ENCODE measurements at regions not wholly inside any gene's neighbourhood (a gene's known extent, or its start where the extent isn't known, plus 50 kb on each side); places are given as distances from the start of the nearest gene placed in this dataset.
A peak's percentile ranks its signal among the peaks of the same experiment; 100 is the strongest.

DNA sequence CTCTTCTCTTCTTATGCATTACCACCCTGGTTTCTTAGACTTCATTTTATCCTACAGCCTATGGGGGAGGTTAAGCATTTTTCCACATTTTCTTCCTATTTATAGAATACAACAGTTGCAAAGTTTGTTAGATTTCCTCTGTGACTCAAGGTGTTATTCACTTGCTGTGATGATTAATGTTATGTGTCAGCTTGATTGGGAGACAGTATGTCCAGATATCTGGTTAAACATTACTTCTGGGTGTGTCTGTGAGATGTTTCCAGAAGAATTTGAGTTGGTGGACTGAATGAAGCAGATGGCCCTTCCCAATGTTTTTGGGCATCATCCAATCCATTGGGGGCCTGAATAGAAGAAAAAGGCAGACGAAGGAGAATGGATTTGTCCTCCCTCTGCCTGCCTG lies 131.3 kb downstream of the C6orf118 start:
- Histone ChIP-seq H3K9me3 (ENCODE audit: control insufficient read depth, low read depth, low read length) (no peaks in the 10 kb centered on the region), H3K4me3 (ENCODE audit: control insufficient read depth in 2 of 3, extremely low read depth in 1 of 3, insufficient read depth in 2 of 3, low read depth in 1 of 3, low read length in 3 of 3) (no peak overlapping the region), H3K79me2 (ENCODE audit: control insufficient read depth, insufficient read depth, low read length) (no peaks in the 10 kb centered on the region), H2AFZ (ENCODE audit: control insufficient read depth, low read length) (no peak overlapping the region), H4K20me1 (ENCODE audit: control insufficient read depth, extremely low read depth, insufficient read depth, low read length) (no peaks in the 10 kb centered on the region), H3K27ac (ENCODE audit: control insufficient read depth, insufficient read depth, low read length) (peak overlapping the region; percentile 31), H3K9ac (ENCODE audit: control insufficient read depth, extremely low read depth, insufficient read depth, low read length) (no peak overlapping the region), H3K27me3 (ENCODE audit: control insufficient read depth, extremely low read depth, insufficient read depth, low read length) (no peaks in the 10 kb centered on the region), H3K9me1 (ENCODE audit: control insufficient read depth, extremely low read depth, insufficient read depth, low read length) (no peaks in the 10 kb centered on the region), H3K4me2 (ENCODE audit: control insufficient read depth, extremely low read depth, insufficient read depth, low read depth, low read length) (no peak overlapping the region), H3K36me3 (ENCODE audit: control insufficient read depth in 2 of 2, extremely low read depth in 1 of 2, insufficient read depth in 2 of 2, low read length in 2 of 2) (no peaks in the 10 kb centered on the region), H3K4me1 (ENCODE audit: control insufficient read depth, extremely low read depth, insufficient read depth, low read length) (no peaks in the 10 kb centered on the region)
- DNase-seq (ENCODE audit: low read depth, low spot score), result no peak
- FAIRE-seq, result no peak
- TF ChIP-seq EZH2 (IDR thresholded peaks at IDR 0.05; ENCODE audit: low read length), result no peak
- TF ChIP-seq, protein P1, sequence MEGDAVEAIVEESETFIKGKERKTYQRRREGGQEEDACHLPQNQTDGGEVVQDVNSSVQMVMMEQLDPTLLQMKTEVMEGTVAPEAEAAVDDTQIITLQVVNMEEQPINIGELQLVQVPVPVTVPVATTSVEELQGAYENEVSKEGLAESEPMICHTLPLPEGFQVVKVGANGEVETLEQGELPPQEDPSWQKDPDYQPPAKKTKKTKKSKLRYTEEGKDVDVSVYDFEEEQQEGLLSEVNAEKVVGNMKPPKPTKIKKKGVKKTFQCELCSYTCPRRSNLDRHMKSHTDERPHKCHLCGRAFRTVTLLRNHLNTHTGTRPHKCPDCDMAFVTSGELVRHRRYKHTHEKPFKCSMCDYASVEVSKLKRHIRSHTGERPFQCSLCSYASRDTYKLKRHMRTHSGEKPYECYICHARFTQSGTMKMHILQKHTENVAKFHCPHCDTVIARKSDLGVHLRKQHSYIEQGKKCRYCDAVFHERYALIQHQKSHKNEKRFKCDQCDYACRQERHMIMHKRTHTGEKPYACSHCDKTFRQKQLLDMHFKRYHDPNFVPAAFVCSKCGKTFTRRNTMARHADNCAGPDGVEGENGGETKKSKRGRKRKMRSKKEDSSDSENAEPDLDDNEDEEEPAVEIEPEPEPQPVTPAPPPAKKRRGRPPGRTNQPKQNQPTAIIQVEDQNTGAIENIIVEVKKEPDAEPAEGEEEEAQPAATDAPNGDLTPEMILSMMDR (optimal IDR thresholded peaks at IDR 0.05 in 1 of 3, IDR thresholded peaks at IDR 0.05 in 1 of 3, conservative IDR thresholded peaks at IDR 0.05 in 1 of 3; ENCODE audit: extremely low read depth in 1 of 3, insufficient read depth in 2 of 3, low read length in 3 of 3), result no peak
- dilution Hi-C loops (cut with MboI; ENCODE audit: extremely low pct_ligation_motif_present, low sequenced_read_pairs), result no loop called here

DNA sequence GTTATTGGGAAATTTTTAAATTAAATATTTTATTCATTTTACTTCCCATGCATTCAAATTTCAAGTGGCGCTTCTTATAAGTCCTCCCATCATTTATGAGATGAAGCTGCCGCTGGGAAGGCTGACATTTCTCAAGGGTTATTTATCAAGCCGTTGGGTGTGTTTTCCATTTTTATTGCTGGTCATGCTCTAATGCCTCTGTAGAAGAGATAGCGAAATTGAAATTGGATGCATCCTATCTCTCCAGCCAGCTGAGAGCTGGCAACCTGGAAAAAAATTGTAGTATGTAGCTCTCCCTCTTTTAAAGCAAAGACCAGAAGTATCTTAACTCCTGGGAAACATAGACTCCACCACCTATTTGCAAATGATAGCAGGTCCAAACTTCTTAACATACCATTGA lies 135.9 kb downstream of the C6orf118 start:
- no peak for DNase-seq (ENCODE audit: low read depth, low spot score)
- FAIRE-seq, result no peak
- H3K27me3 ChIP-seq (ENCODE audit: control insufficient read depth, extremely low read depth, insufficient read depth, low read length), result no peaks in the 10 kb centered on the region
- H3K4me3 ChIP-seq (ENCODE audit: control insufficient read depth in 2 of 3, extremely low read depth in 1 of 3, insufficient read depth in 2 of 3, low read depth in 1 of 3, low read length in 3 of 3), result no peak overlapping the region
- H3K9me3 ChIP-seq (ENCODE audit: control insufficient read depth, low read depth, low read length), result no peaks in the 10 kb centered on the region
- no peak overlapping the region for H3K4me2 ChIP-seq (ENCODE audit: control insufficient read depth, extremely low read depth, insufficient read depth, low read depth, low read length)
- dilution Hi-C loops (cut with MboI; ENCODE audit: extremely low pct_ligation_motif_present, low sequenced_read_pairs), result no loop called here
- H2AFZ ChIP-seq (ENCODE audit: control insufficient read depth, low read length), result no peak overlapping the region
- H3K36me3 ChIP-seq (ENCODE audit: control insufficient read depth in 2 of 2, extremely low read depth in 1 of 2, insufficient read depth in 2 of 2, low read length in 2 of 2), result no peaks in the 10 kb centered on the region
- H4K20me1 ChIP-seq (ENCODE audit: control insufficient read depth, extremely low read depth, insufficient read depth, low read length), result no peaks in the 10 kb centered on the region
- no peaks in the 10 kb centered on the region for H3K79me2 ChIP-seq (ENCODE audit: control insufficient read depth, insufficient read depth, low read length)
- H3K9me1 ChIP-seq (ENCODE audit: control insufficient read depth, extremely low read depth, insufficient read depth, low read length), result no peaks in the 10 kb centered on the region
- no peak overlapping the region for H3K27ac ChIP-seq (ENCODE audit: control insufficient read depth, insufficient read depth, low read length)
- no peak overlapping the region for H3K9ac ChIP-seq (ENCODE audit: control insufficient read depth, extremely low read depth, insufficient read depth, low read length)
- no peaks in the 10 kb centered on the region for H3K4me1 ChIP-seq (ENCODE audit: control insufficient read depth, extremely low read depth, insufficient read depth, low read length)
- no peak for TF ChIP-seq EZH2 (IDR thresholded peaks at IDR 0.05; ENCODE audit: low read length)
- TF ChIP-seq, protein P1 (optimal IDR thresholded peaks at IDR 0.05 in 1 of 3, IDR thresholded peaks at IDR 0.05 in 1 of 3, conservative IDR thresholded peaks at IDR 0.05 in 1 of 3; ENCODE audit: extremely low read depth in 1 of 3, insufficient read depth in 2 of 3, low read length in 3 of 3), result no peak

All from keratinocyte (primary cell).